DOHH2 (cell line): ENCODE measurements at regions not wholly inside any gene's neighbourhood (a gene's known extent, or its start where the extent isn't known, plus 50 kb on each side); places are given as distances from the start of the nearest gene placed in this dataset.

ENCODE experiments used
- H3F3A ChIP-seq: fragments of 200-600 bp; sonication (generic), shearing (Covaris generic); 2 replicates; pipeline ENCODE4 v1.6.0; 2016; ENCODE audit warnings: antibody characterized with exemption, mild to moderate bottlenecking; ENCODE audit not compliant: control insufficient read depth, insufficient read depth
- H3K27ac ChIP-seq: fragments of 200-600 bp; sonication (generic); 2 replicates; pipeline ENCODE4 v1.5.1; 2014; ENCODE audit warnings: low read depth, mild to moderate bottlenecking, low read length, moderate library complexity
- H3K27me3 ChIP-seq: fragments of 200-600 bp; sonication (generic); 2 replicates; pipeline ENCODE4 v1.6.1; 2014; ENCODE audit warnings: mild to moderate bottlenecking, low read length, mixed read lengths; ENCODE audit not compliant: control insufficient read depth
- H3K36me3 ChIP-seq: fragments of 200-600 bp; sonication (generic); 2 replicates; pipeline ENCODE4 v1.6.1; 2014; ENCODE audit warnings: mild to moderate bottlenecking, low read length, moderate library complexity, mixed read lengths; ENCODE audit not compliant: control insufficient read depth
- H3K4me1 ChIP-seq: fragments of 200-600 bp; sonication (generic); 2 replicates; pipeline ENCODE4 v1.6.1; 2014; ENCODE audit warnings: mild to moderate bottlenecking, low read length, mixed read lengths; ENCODE audit not compliant: control insufficient read depth
- H3K4me2 ChIP-seq: fragments of 200-600 bp; sonication (generic); 2 replicates; pipeline ENCODE4 v1.6.0; 2014; ENCODE audit warnings: mild to moderate bottlenecking, low read length, moderate library complexity
- H3K4me3 ChIP-seq: fragments of 200-600 bp; sonication (generic); 2 replicates; pipeline ENCODE4 v1.5.1; 2014; ENCODE audit warnings: mild to moderate bottlenecking, low read length, mixed read lengths
- H3K79me2 ChIP-seq: fragments of 200-600 bp; sonication (generic); 2 replicates; pipeline ENCODE4 v1.6.1; 2014; ENCODE audit warnings: mild to moderate bottlenecking, low read length, mixed read lengths; ENCODE audit not compliant: control insufficient read depth
- H3K9me2 ChIP-seq: fragments of 200-600 bp; sonication (generic); replicated peaks from 2 replicates; pipeline ENCODE4 v1.6.1; 2014; ENCODE audit warnings: mild to moderate bottlenecking, low read length, mixed read lengths; ENCODE audit not compliant: control insufficient read depth
- H3K9me3 ChIP-seq: fragments of 200-600 bp; sonication (generic); 2 replicates; pipeline ENCODE4 v1.6.1; 2014; ENCODE audit warnings: antibody characterized with exemption, low read length, mixed read lengths; ENCODE audit not compliant: control insufficient read depth, insufficient read depth
- H4K20me1 ChIP-seq: fragments of 200-600 bp; sonication (generic); 2 replicates; pipeline ENCODE4 v1.6.0; 2014; ENCODE audit warnings: low read depth, mild to moderate bottlenecking, antibody characterized with exemption, low read length, moderate library complexity; ENCODE audit not compliant: control insufficient read depth, insufficient read depth
- CTCF ChIP-seq: fragments of 200-600 bp; sonication (generic); IDR thresholded peaks from one replicate; pipeline ENCODE4 v1.5.1; 2014; ENCODE audit warnings: antibody characterized with exemption, mild to moderate bottlenecking, low read depth, low read length; ENCODE audit not compliant: poor library complexity, severe bottlenecking
- EZH2phosphoT487 ChIP-seq: fragments of 200-600 bp; sonication (generic); IDR thresholded peaks from 2 replicates; pipeline ENCODE4 v1.6.1; 2017; ENCODE audit warnings: borderline replicate concordance, mild to moderate bottlenecking, antibody characterized with exemption, low read length, moderate library complexity, mixed read lengths

GRCh38 chr3:59321881-59322540 is 272.2 kb upstream of the CFAP20DC start:
- Histone ChIP-seq H3K4me3 (no peak overlapping the region), H3K36me3 (no peaks in the 10 kb centered on the region), H3K9me3 (no peaks in the 10 kb centered on the region), H3K4me1 (no peaks in the 10 kb centered on the region), H4K20me1 (no peaks in the 10 kb centered on the region), H3K4me2 (no peak overlapping the region), H3K27ac (no peak overlapping the region), H3F3A (no peaks in the 10 kb centered on the region), H3K9me2 (no peaks in the 10 kb centered on the region; the same call in 1 of the 2 replicates), H3K79me2 (no peaks in the 10 kb centered on the region), H3K27me3 (no peaks in the 10 kb centered on the region)
- TF ChIP-seq EZH2phosphoT487: no peak
- no peak for TF ChIP-seq CTCF

GRCh38 chr3:59320080-59320479 is 270.3 kb upstream of the CFAP20DC start:
- Histone ChIP-seq H3K4me3 (no peak overlapping the region), H3K4me1 (no peaks in the 10 kb centered on the region), H3K27me3 (no peaks in the 10 kb centered on the region), H4K20me1 (no peaks in the 10 kb centered on the region), H3K9me2 (no peaks in the 10 kb centered on the region), H3K36me3 (no peaks in the 10 kb centered on the region), H3K4me2 (no peak overlapping the region), H3F3A (no peaks in the 10 kb centered on the region), H3K79me2 (no peaks in the 10 kb centered on the region), H3K27ac (no peak overlapping the region), H3K9me3 (no peaks in the 10 kb centered on the region)
- no peak for TF ChIP-seq EZH2phosphoT487
- TF ChIP-seq CTCF: no peak

- H3K4me1 ChIP-seq: no peaks in the 10 kb centered on the region
- no peaks in the 10 kb centered on the region for H3K36me3 ChIP-seq
- no peaks in the 10 kb centered on the region for H3K27me3 ChIP-seq
These were observed 269.6 kb upstream of the CFAP20DC start for GRCh38 chr3:59319442-59319841.

More at GRCh38 chr3:59319442-59319841, 269.6 kb upstream of the CFAP20DC start:
- H3K79me2 ChIP-seq: no peaks in the 10 kb centered on the region
- no peak overlapping the region for H3K4me2 ChIP-seq
- no peaks in the 10 kb centered on the region for H3F3A ChIP-seq
- no peaks in the 10 kb centered on the region for H4K20me1 ChIP-seq
- no peaks in the 10 kb centered on the region for H3K9me2 ChIP-seq
- H3K9me3 ChIP-seq: no peaks in the 10 kb centered on the region
- no peak overlapping the region for H3K4me3 ChIP-seq
- TF ChIP-seq CTCF: no peak
- TF ChIP-seq EZH2phosphoT487: no peak
- no peak overlapping the region for H3K27ac ChIP-seq
